Fibroblast of the aortic adventitia (primary cell): ENCODE measurements at regions not wholly inside any gene's neighbourhood (a gene's known extent, or its start where the extent isn't known, plus 50 kb on each side); places are given as distances from the start of the nearest gene placed in this dataset.

Experiments
- DNase-seq: peaks from one replicate; pipeline ENCODE4 v3.0.0-alpha.2; 2010; ENCODE audit warnings: low read depth
- H3K4me3 ChIP-seq: 2 replicates; pipeline ENCODE4 v1.5.1; 2011; ENCODE audit warnings: low read depth, mild to moderate bottlenecking, control low read depth, low read length, moderate library complexity
- CTCF ChIP-seq: IDR thresholded peaks from 2 replicates; pipeline ENCODE4 v1.5.1; 2011; ENCODE audit warnings: mild to moderate bottlenecking, low read length, control low read depth, inconsistent platforms; ENCODE audit not compliant: insufficient read depth

- DNase-seq = no peak
- TF ChIP-seq CTCF = no peak
- no peak overlapping the region for H3K4me3 ChIP-seq
These were observed 188.0 kb upstream of the NAMPT start for GRCh38 chr7:106472741-106473140.

- H3K4me3 ChIP-seq = no peak overlapping the region
- TF ChIP-seq CTCF = no peak
- no peak for DNase-seq
These were observed 187.1 kb upstream of the NAMPT start for GRCh38 chr7:106471686-106472440.

- no peak for DNase-seq
- no peak for TF ChIP-seq CTCF
- H3K4me3 ChIP-seq = no peak overlapping the region
These were observed 186.2 kb upstream of the NAMPT start for GRCh38 chr7:106471021-106471420.

- no peak for DNase-seq
- TF ChIP-seq CTCF = no peak
- no peak overlapping the region for H3K4me3 ChIP-seq
These were observed 182.1 kb upstream of the NAMPT start for GRCh38 chr7:106466867-106467266.

GRCh38 chr7:106465704-106466468 lies 181.1 kb upstream of the NAMPT start:
- no peak overlapping the region for H3K4me3 ChIP-seq
- DNase-seq = no peak
- no peak for TF ChIP-seq CTCF

- H3K4me3 ChIP-seq = no peak overlapping the region
- no peak for DNase-seq
- TF ChIP-seq CTCF = no peak
These were observed 179.9 kb upstream of the NAMPT start for GRCh38 chr7:106464651-106465050.
